ENCODE measurements at regions not wholly inside any gene's neighbourhood (a gene's known extent, or its start where the extent isn't known, plus 50 kb on each side); places are given as distances from the start of the nearest gene placed in this dataset.

GRCh38 chr15:69777356-69777755, 320.4 kb downstream of the TLE3 start:
- no peaks in the 10 kb centered on the region for H3K4me1 ChIP-seq
- 85 to 87% methylated on average over 2 of the region's 2 CpGs for WGBS, 2 donors
- no peak overlapping the region for H3K27ac ChIP-seq
- intact Hi-C loops (cut with DNase I) = no loop called here
- TF ChIP-seq CTCF (IDR thresholded peaks at IDR 0.05) (no peak), POLR2A (IDR thresholded peaks at IDR 0.05) (no peak)
- DNase-seq = no peak
- H3K27me3 ChIP-seq = no peaks in the 10 kb centered on the region
- H3K36me3 ChIP-seq = no peaks in the 10 kb centered on the region
- no peak overlapping the region for H3K4me3 ChIP-seq (replicated peaks in 1 of 3)
- no peaks in the 10 kb centered on the region for H3K9me3 ChIP-seq

GRCh38 chr15:69780374-69780773, 317.3 kb downstream of the TLE3 start:
- Histone ChIP-seq H3K4me1 (no peaks in the 10 kb centered on the region), H3K27me3 (no peaks in the 10 kb centered on the region), H3K36me3 (no peaks in the 10 kb centered on the region), H3K27ac (no peak overlapping the region), H3K4me3 (replicated peaks in 1 of 3) (no peak overlapping the region), H3K9me3 (no peaks in the 10 kb centered on the region)
- DNase-seq = no peak
- 69 to 79% methylated on average over 6 of the region's 6 CpGs for WGBS, 2 donors
- intact Hi-C loops (cut with DNase I) = no loop called here
- TF ChIP-seq CTCF (IDR thresholded peaks at IDR 0.05) (no peak), POLR2A (IDR thresholded peaks at IDR 0.05) (no peak)

GRCh38 chr15:69780981-69781380, 316.7 kb downstream of the TLE3 start:
- Histone ChIP-seq H3K4me3 (replicated peaks in 1 of 3) (no peak overlapping the region), H3K27ac (no peak overlapping the region), H3K9me3 (no peaks in the 10 kb centered on the region), H3K27me3 (no peaks in the 10 kb centered on the region), H3K36me3 (no peaks in the 10 kb centered on the region), H3K4me1 (no peaks in the 10 kb centered on the region)
- TF ChIP-seq CTCF (IDR thresholded peaks at IDR 0.05) = no peak
- TF ChIP-seq POLR2A (IDR thresholded peaks at IDR 0.05) = no peak
- no peak for DNase-seq
- WGBS, 2 donors = 65 to 72% methylated on average over 6 of the region's 6 CpGs
- intact Hi-C loops (cut with DNase I) = no loop called here

GRCh38 chr15:69781411-69782125, 316.1 kb downstream of the TLE3 start:
- TF ChIP-seq CTCF (IDR thresholded peaks at IDR 0.05) = no peak
- TF ChIP-seq POLR2A (IDR thresholded peaks at IDR 0.05) = no peak
- DNase-seq = no peak
- no peaks in the 10 kb centered on the region for H3K27me3 ChIP-seq
- H3K4me3 ChIP-seq (replicated peaks in 1 of 3) = no peak overlapping the region
- WGBS, 2 donors = 81 to 83% methylated on average over 6 of the region's 6 CpGs
- no peaks in the 10 kb centered on the region for H3K4me1 ChIP-seq
- no peaks in the 10 kb centered on the region for H3K36me3 ChIP-seq
- no peaks in the 10 kb centered on the region for H3K9me3 ChIP-seq
- intact Hi-C loops (cut with DNase I) = no loop called here
- H3K27ac ChIP-seq = no peak overlapping the region

GRCh38 chr15:69782139-69782658, 315.5 kb downstream of the TLE3 start:
- no peaks in the 10 kb centered on the region for H3K36me3 ChIP-seq
- no peaks in the 10 kb centered on the region for H3K4me1 ChIP-seq
- no peak overlapping the region for H3K4me3 ChIP-seq (replicated peaks in 1 of 3)
- H3K27me3 ChIP-seq = no peaks in the 10 kb centered on the region
- TF ChIP-seq POLR2A (IDR thresholded peaks at IDR 0.05) (no peak), CTCF (IDR thresholded peaks at IDR 0.05) (no peak)
- WGBS, 2 donors = 43 to 59% methylated on average over 1 of the region's 1 CpG
- H3K27ac ChIP-seq = no peak overlapping the region
- no peak for DNase-seq
- H3K9me3 ChIP-seq = no peaks in the 10 kb centered on the region
- intact Hi-C loops (cut with DNase I) = no loop called here

Data from thyroid gland (tissue), 4 donors.